ENCODE measurements at regions not wholly inside any gene's neighbourhood (a gene's known extent, or its start where the extent isn't known, plus 50 kb on each side); places are given as distances from the start of the nearest gene placed in this dataset.

DNA sequence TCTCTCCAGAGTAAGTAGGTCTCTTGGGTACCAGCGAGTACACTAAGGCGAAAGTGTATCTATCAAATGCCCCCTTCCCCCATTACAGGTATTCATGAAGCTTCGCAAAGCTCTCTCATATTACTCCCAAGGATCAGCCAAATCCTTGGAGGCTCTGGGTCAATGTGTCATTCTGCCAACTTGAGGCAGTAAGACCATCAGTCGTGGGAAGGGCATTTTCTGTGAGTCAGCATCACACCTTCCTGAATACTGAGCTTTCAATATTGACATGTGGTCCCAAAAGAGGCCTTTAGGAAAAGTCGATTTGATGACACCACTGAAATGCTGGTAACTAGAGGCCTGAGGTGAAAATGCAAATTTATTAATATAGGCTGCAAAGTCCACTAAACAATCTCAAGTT, 323.9 kb downstream of the LRIG3 start:
- TF ChIP-seq, protein P1, sequence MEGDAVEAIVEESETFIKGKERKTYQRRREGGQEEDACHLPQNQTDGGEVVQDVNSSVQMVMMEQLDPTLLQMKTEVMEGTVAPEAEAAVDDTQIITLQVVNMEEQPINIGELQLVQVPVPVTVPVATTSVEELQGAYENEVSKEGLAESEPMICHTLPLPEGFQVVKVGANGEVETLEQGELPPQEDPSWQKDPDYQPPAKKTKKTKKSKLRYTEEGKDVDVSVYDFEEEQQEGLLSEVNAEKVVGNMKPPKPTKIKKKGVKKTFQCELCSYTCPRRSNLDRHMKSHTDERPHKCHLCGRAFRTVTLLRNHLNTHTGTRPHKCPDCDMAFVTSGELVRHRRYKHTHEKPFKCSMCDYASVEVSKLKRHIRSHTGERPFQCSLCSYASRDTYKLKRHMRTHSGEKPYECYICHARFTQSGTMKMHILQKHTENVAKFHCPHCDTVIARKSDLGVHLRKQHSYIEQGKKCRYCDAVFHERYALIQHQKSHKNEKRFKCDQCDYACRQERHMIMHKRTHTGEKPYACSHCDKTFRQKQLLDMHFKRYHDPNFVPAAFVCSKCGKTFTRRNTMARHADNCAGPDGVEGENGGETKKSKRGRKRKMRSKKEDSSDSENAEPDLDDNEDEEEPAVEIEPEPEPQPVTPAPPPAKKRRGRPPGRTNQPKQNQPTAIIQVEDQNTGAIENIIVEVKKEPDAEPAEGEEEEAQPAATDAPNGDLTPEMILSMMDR (IDR thresholded peaks at IDR 0.05; ENCODE audit: insufficient read depth, low read length), result no peak
- no peak for TF ChIP-seq POLR2AphosphoS5 (IDR thresholded peaks at IDR 0.05; ENCODE audit: low read depth)
- TF ChIP-seq SPI1 (IDR thresholded peaks at IDR 0.05; ENCODE audit: borderline replicate concordance, low read depth), result no peak
- TF ChIP-seq, protein P2, sequence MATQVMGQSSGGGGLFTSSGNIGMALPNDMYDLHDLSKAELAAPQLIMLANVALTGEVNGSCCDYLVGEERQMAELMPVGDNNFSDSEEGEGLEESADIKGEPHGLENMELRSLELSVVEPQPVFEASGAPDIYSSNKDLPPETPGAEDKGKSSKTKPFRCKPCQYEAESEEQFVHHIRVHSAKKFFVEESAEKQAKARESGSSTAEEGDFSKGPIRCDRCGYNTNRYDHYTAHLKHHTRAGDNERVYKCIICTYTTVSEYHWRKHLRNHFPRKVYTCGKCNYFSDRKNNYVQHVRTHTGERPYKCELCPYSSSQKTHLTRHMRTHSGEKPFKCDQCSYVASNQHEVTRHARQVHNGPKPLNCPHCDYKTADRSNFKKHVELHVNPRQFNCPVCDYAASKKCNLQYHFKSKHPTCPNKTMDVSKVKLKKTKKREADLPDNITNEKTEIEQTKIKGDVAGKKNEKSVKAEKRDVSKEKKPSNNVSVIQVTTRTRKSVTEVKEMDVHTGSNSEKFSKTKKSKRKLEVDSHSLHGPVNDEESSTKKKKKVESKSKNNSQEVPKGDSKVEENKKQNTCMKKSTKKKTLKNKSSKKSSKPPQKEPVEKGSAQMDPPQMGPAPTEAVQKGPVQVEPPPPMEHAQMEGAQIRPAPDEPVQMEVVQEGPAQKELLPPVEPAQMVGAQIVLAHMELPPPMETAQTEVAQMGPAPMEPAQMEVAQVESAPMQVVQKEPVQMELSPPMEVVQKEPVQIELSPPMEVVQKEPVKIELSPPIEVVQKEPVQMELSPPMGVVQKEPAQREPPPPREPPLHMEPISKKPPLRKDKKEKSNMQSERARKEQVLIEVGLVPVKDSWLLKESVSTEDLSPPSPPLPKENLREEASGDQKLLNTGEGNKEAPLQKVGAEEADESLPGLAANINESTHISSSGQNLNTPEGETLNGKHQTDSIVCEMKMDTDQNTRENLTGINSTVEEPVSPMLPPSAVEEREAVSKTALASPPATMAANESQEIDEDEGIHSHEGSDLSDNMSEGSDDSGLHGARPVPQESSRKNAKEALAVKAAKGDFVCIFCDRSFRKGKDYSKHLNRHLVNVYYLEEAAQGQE (IDR thresholded peaks at IDR 0.05; ENCODE audit: insufficient replicate concordance, low read depth), result no peak

All from HL-60 (cell line).